Hepatocyte (in vitro differentiated cells): ENCODE measurements at regions not wholly inside any gene's neighbourhood (a gene's known extent, or its start where the extent isn't known, plus 50 kb on each side); places are given as distances from the start of the nearest gene placed in this dataset.

Experiments
- DNase-seq: peaks from one replicate; pipeline ENCODE4 v3.0.0-alpha.2; 2016; ENCODE audit warnings: low spot score
- H2AFZ ChIP-seq: fragments of 200-600 bp; sonication (generic); 2 replicates; pipeline ENCODE4 v1.6.0; 2016; ENCODE audit warnings: antibody characterized with exemption, mild to moderate bottlenecking
- H3K27ac ChIP-seq: fragments of 200-600 bp; sonication (generic); 2 replicates; pipeline ENCODE4 v1.5.1; 2016; ENCODE audit warnings: mild to moderate bottlenecking
- H3K27me3 ChIP-seq: fragments of 200-600 bp; sonication (generic); 2 replicates; pipeline ENCODE4 v1.6.1; 2016
- H3K36me3 ChIP-seq: fragments of 200-600 bp; sonication (generic); replicated peaks from 2 replicates; pipeline ENCODE4 v1.5.1; 2016; ENCODE audit warnings: low read depth; ENCODE audit not compliant: insufficient read depth
- H3K4me1 ChIP-seq: fragments of 200-600 bp; sonication (generic); 2 replicates; pipeline ENCODE4 v1.5.1; 2016; ENCODE audit warnings: mild to moderate bottlenecking, moderate library complexity; ENCODE audit not compliant: insufficient read depth
- H3K4me2 ChIP-seq: fragments of 200-600 bp; sonication (generic); 2 replicates; pipeline ENCODE4 v1.6.0; 2016
- H3K4me3 ChIP-seq: fragments of 200-600 bp; sonication (generic); 2 replicates; pipeline ENCODE4 v1.5.1; 2016; ENCODE audit warnings: mild to moderate bottlenecking
- H3K79me2 ChIP-seq: fragments of 200-600 bp; sonication (generic); 2 replicates; pipeline ENCODE4 v1.6.0; 2017; ENCODE audit warnings: mild to moderate bottlenecking
- H3K9me2 ChIP-seq: fragments of 200-600 bp; sonication (generic); replicated peaks from 2 replicates; pipeline ENCODE4 v1.6.0; 2017; ENCODE audit warnings: mild to moderate bottlenecking; ENCODE audit not compliant: insufficient read depth
- H3K9me3 ChIP-seq: fragments of 200-600 bp; sonication (generic); 2 replicates; pipeline ENCODE4 v1.5.1; 2016; ENCODE audit warnings: low read depth, mild to moderate bottlenecking
- H4K20me1 ChIP-seq: fragments of 200-600 bp; sonication (generic); 2 replicates; pipeline ENCODE4 v1.6.0; 2016; ENCODE audit warnings: mild to moderate bottlenecking; ENCODE audit not compliant: insufficient read depth, poor library complexity, severe bottlenecking
- CTCF ChIP-seq: fragments of 200-600 bp; sonication (generic); IDR thresholded peaks from 2 replicates; pipeline ENCODE4 v1.5.1; 2016; ENCODE audit warnings: antibody characterized with exemption, mild to moderate bottlenecking; ENCODE audit not compliant: poor library complexity
- EZH2 ChIP-seq: fragments of 200-600 bp; sonication (generic); IDR thresholded peaks from 2 replicates; pipeline ENCODE4 v1.6.1; 2016; ENCODE audit warnings: antibody characterized with exemption, mild to moderate bottlenecking, borderline replicate concordance
- EZH2phosphoT487 ChIP-seq: fragments of 200-600 bp; sonication (generic); IDR thresholded peaks from one replicate; pipeline ENCODE4 v1.6.1; 2018; ENCODE audit warnings: antibody characterized with exemption, mild to moderate bottlenecking, low read depth, moderate library complexity; ENCODE audit not compliant: unreplicated experiment, severe bottlenecking
- WGBS: methylation state at CpG from one replicate; pipeline ENCODE4 v1.1.6; 2016; ENCODE audit warnings: low lambda C conversion rate; ENCODE audit errors: missing lambda C conversion rate; 5-methylcytosine and 5-hydroxymethylcytosine counted together

- Histone ChIP-seq H3K9me2 (no peaks in the 10 kb centered on the region), H4K20me1 (no peaks in the 10 kb centered on the region), H3K4me2 (no peak overlapping the region), H3K79me2 (no peaks in the 10 kb centered on the region), H3K4me3 (no peak overlapping the region), H3K9me3 (no peaks in the 10 kb centered on the region), H3K36me3 (no peaks in the 10 kb centered on the region), H3K27me3 (no peaks in the 10 kb centered on the region), H3K27ac (no peak overlapping the region), H2AFZ (no peak overlapping the region), H3K4me1 (peaks cover 2% of the 10 kb centered on the region)
- TF ChIP-seq CTCF (no peak), EZH2phosphoT487 (no peak), EZH2 (no peak)
- WGBS = 41% methylated on average over 18 of the region's 18 CpGs
- peak; percentile 45 for DNase-seq
Observed at GRCh38 chr22:48618326-48618725, 1209.3 kb downstream of the BRD1 start.

- H3K9me3 ChIP-seq = no peaks in the 10 kb centered on the region
- no peak overlapping the region for H3K4me2 ChIP-seq
- no peaks in the 10 kb centered on the region for H3K9me2 ChIP-seq
- peaks cover 2% of the 10 kb centered on the region for H3K4me1 ChIP-seq
- H3K36me3 ChIP-seq = no peaks in the 10 kb centered on the region
- H3K4me3 ChIP-seq = no peak overlapping the region
- WGBS = 90% methylated on average over 13 of the region's 13 CpGs
- DNase-seq = no peak
- no peak overlapping the region for H3K27ac ChIP-seq
- no peak overlapping the region for H2AFZ ChIP-seq
- H3K27me3 ChIP-seq = no peaks in the 10 kb centered on the region
- H4K20me1 ChIP-seq = no peaks in the 10 kb centered on the region
- H3K79me2 ChIP-seq = no peaks in the 10 kb centered on the region
- TF ChIP-seq CTCF = no peak
- no peak for TF ChIP-seq EZH2phosphoT487
- no peak for TF ChIP-seq EZH2
Observed at GRCh38 chr22:48616656-48617055, 1211.0 kb downstream of the BRD1 start.

GRCh38 chr22:48615171-48616008, 1212.3 kb downstream of the BRD1 start:
- no peaks in the 10 kb centered on the region for H3K27me3 ChIP-seq
- no peaks in the 10 kb centered on the region for H3K9me3 ChIP-seq
- WGBS = 80% methylated on average over 21 of the region's 22 CpGs
- peaks cover 2% of the 10 kb centered on the region for H3K4me1 ChIP-seq
- no peak overlapping the region for H2AFZ ChIP-seq
- H3K4me3 ChIP-seq = no peak overlapping the region
- H4K20me1 ChIP-seq = no peaks in the 10 kb centered on the region
- no peaks in the 10 kb centered on the region for H3K36me3 ChIP-seq
- no peak for DNase-seq
- no peak overlapping the region for H3K27ac ChIP-seq
- no peaks in the 10 kb centered on the region for H3K9me2 ChIP-seq
- no peak overlapping the region for H3K4me2 ChIP-seq
- no peaks in the 10 kb centered on the region for H3K79me2 ChIP-seq
- TF ChIP-seq EZH2 (no peak), EZH2phosphoT487 (no peak), CTCF (no peak)
